ENCODE measurements at regions not wholly inside any gene's neighbourhood (a gene's known extent, or its start where the extent isn't known, plus 50 kb on each side); places are given as distances from the start of the nearest gene placed in this dataset.
"Not testable (repeated sequence)": the region's sequence is repeated elsewhere in the genome, so short reads cannot be mapped to it uniquely, and the experiment has no call there.

- no peak for DNase-seq (ENCODE audit: low read depth)
Observed at GRCh38 chr12:85574291-85574690, 261.9 kb downstream of the RASSF9 start.

- peak; percentile 72 for DNase-seq (ENCODE audit: low read depth)
Observed at GRCh38 chr12:85575120-85576096, 260.8 kb downstream of the RASSF9 start.

GRCh38 chr12:85580562-85581168 is 255.5 kb downstream of the RASSF9 start:
- DNase-seq (ENCODE audit: low read depth): peak; percentile 21

- DNase-seq (ENCODE audit: low read depth): no peak
Observed at GRCh38 chr12:85587158-85587557, 249.1 kb downstream of the RASSF9 start.

- DNase-seq (ENCODE audit: low read depth): no peak
Observed at GRCh38 chr12:85588221-85588620, 248.0 kb downstream of the RASSF9 start.

- DNase-seq (ENCODE audit: low read depth): no peak
Observed at GRCh38 chr12:85600841-85601240, 235.4 kb downstream of the RASSF9 start.

GRCh38 chr12:85603556-85603955 is 232.7 kb downstream of the RASSF9 start:
- DNase-seq (ENCODE audit: low read depth): no peak

GRCh38 chr12:85606455-85606854 is 229.8 kb downstream of the RASSF9 start:
- no peak for DNase-seq (ENCODE audit: low read depth)

GRCh38 chr12:85609778-85610177 is 226.4 kb downstream of the RASSF9 start:
- DNase-seq (ENCODE audit: low read depth): no peak

GRCh38 chr12:85610194-85610593 is 226.0 kb downstream of the RASSF9 start:
- DNase-seq (ENCODE audit: low read depth): no peak

- no peak for DNase-seq (ENCODE audit: low read depth)
Observed at GRCh38 chr12:85616201-85616600, 220.0 kb downstream of the RASSF9 start.

- no peak for DNase-seq (ENCODE audit: low read depth)
Observed at GRCh38 chr12:85617307-85618091, 218.7 kb downstream of the RASSF9 start.

GRCh38 chr12:85621041-85621440 is 215.2 kb downstream of the RASSF9 start:
- DNase-seq (ENCODE audit: low read depth): no peak

- no peak for DNase-seq (ENCODE audit: low read depth)
Observed at GRCh38 chr12:85623763-85624162, 212.4 kb downstream of the RASSF9 start.

GRCh38 chr12:85625467-85625866 is 210.7 kb downstream of the RASSF9 start:
- DNase-seq (ENCODE audit: low read depth): no peak

- peak; percentile 85 for DNase-seq (ENCODE audit: low read depth)
Observed at GRCh38 chr12:85626001-85626783, 210.0 kb downstream of the RASSF9 start.

- no peak for DNase-seq (ENCODE audit: low read depth)
Observed at GRCh38 chr12:85626784-85627171, 209.4 kb downstream of the RASSF9 start.

- peak; percentile 87 for DNase-seq (ENCODE audit: low read depth)
Observed at GRCh38 chr12:85627584-85627983, 208.6 kb downstream of the RASSF9 start.

- DNase-seq (ENCODE audit: low read depth): not testable (repeated sequence)
Observed at GRCh38 chr12:85628562-85628961, 207.6 kb downstream of the RASSF9 start.

GRCh38 chr12:85630851-85631250 is 205.4 kb downstream of the RASSF9 start:
- DNase-seq (ENCODE audit: low read depth): peak; percentile 51

GRCh38 chr12:85632390-85632789 is 203.8 kb downstream of the RASSF9 start:
- no peak for DNase-seq (ENCODE audit: low read depth)

GRCh38 chr12:85633491-85633890 is 202.7 kb downstream of the RASSF9 start:
- DNase-seq (ENCODE audit: low read depth): no peak
